ENCODE measurements at regions not wholly inside any gene's neighbourhood (a gene's known extent, or its start where the extent isn't known, plus 50 kb on each side); places are given as distances from the start of the nearest gene placed in this dataset.
A peak's percentile ranks its signal among the peaks of the same experiment; 100 is the strongest.

- no peak for DNase-seq (ENCODE audit: low read depth)
- TF ChIP-seq CTCF (conservative IDR thresholded peaks at IDR 0.05; ENCODE audit: low read depth, low read length) = no peak
- no peak overlapping the region for H3K4me3 ChIP-seq (ENCODE audit: low read length)
Observed at GRCh38 chr13:70311191-70311590, 202.9 kb upstream of the KLHL1 start.

- peak; percentile 65 for TF ChIP-seq CTCF (conservative IDR thresholded peaks at IDR 0.05; ENCODE audit: low read depth, low read length)
- peak; percentile 20 for DNase-seq (ENCODE audit: low read depth)
- no peak overlapping the region for H3K4me3 ChIP-seq (ENCODE audit: low read length)
Observed at GRCh38 chr13:70310396-70311119, 202.3 kb upstream of the KLHL1 start.

DNA sequence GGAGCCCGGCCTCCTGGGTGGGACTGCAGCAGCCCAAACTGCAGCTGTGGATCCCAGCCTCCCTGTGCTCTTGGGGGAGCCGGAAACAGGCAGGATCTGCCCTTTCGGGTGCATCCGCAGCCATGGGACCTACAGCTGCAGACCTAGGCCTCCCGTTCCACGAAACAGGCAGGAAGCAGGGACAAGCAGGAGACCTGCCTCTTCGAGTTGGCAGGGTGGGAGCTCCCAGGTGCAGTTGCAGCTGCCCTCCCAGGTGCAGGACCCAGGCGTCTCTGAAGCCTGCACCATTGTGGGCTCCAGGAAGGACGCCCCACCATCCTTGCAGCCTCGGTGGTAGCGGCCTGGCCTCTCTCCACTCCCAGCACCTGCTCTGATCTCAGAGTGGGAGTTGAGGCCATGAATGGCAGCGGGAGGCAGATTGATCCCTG, 189.0 kb upstream of the KLHL1 start:
- no peak overlapping the region for H3K4me3 ChIP-seq (ENCODE audit: low read length)
- TF ChIP-seq CTCF (conservative IDR thresholded peaks at IDR 0.05; ENCODE audit: low read depth, low read length) = no peak
- DNase-seq (ENCODE audit: low read depth) = no peak

DNA sequence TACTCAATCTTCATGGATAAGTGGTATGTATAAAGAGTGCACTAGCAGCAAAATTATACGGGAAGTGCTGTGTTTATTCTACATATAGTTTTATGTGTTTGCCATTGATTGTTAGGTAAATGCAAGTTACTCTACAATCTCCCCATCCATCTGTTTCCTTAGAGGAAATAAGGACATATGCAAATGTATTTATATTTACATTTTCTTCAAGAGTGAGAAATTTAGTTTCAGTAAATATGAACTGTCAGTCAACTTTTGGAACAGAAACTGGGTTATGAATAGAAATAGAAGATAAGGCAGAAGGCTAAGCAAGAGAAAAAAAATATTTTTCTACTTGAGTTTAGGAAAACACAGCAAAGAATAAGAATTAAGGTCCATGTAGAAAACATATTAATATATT, 176.1 kb upstream of the KLHL1 start:
- no peak for DNase-seq (ENCODE audit: low read depth)
- no peak overlapping the region for H3K4me3 ChIP-seq (ENCODE audit: low read length)
- no peak for TF ChIP-seq CTCF (conservative IDR thresholded peaks at IDR 0.05; ENCODE audit: low read depth, low read length)

GRCh38 chr13:70275841-70276240, 167.6 kb upstream of the KLHL1 start:
- H3K4me3 ChIP-seq (ENCODE audit: low read length) = no peak overlapping the region
- no peak for DNase-seq (ENCODE audit: low read depth)
- TF ChIP-seq CTCF (conservative IDR thresholded peaks at IDR 0.05; ENCODE audit: low read depth, low read length) = no peak

DNA sequence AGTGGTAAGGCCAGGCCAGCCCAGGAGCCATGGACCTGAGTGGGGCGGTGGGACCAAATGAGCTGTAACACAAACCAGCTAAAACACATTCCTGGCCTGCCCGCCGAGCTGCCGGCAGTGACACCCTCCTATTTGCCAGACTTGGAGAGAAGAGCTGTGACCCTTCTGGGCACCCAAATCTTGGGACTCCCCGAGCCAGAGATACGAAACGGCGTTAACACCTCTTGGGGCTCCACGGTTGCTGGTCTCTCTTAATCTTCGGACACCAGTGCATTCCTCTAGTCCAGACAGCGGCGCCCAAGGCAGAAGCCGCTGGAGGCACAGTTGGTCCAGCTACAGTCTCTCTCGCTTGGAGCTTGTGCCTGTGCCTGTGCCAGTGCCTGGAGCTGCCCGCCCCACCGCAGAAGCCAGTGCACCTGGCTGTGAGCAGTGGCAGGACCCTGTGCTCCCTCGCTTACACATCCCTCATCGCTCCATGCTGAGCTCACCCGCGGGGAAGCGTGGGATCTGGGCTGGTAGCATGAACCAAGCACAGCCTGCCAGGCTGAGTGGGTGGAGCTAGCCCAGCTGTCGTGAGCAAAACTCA, 147.2 kb upstream of the KLHL1 start:
- TF ChIP-seq CTCF (conservative IDR thresholded peaks at IDR 0.05; ENCODE audit: low read depth, low read length) = no peak
- no peak overlapping the region for H3K4me3 ChIP-seq (ENCODE audit: low read length)
- no peak for DNase-seq (ENCODE audit: low read depth)

- no peak overlapping the region for H3K4me3 ChIP-seq (ENCODE audit: low read length)
- peak; percentile 21 for DNase-seq (ENCODE audit: low read depth)
- TF ChIP-seq CTCF (conservative IDR thresholded peaks at IDR 0.05; ENCODE audit: low read depth, low read length) = no peak
Observed at GRCh38 chr13:70253834-70254233, 145.6 kb upstream of the KLHL1 start.

Measured in retinal pigment epithelial cell (primary cell).